Spinal cord (tissue), 9 donors: ENCODE measurements at regions not wholly inside any gene's neighbourhood (a gene's known extent, or its start where the extent isn't known, plus 50 kb on each side); places are given as distances from the start of the nearest gene placed in this dataset.

ENCODE experiments used
- DNase-seq, 6 donors: peaks; one replicate each; pipeline versions ENCODE4 v3.0.0 to v3.0.0-alpha.2; 2013 to 2015; ENCODE audit warnings: low spot score in 6 of 6, low read depth in 4 of 6
- H3K27ac ChIP-seq: one replicate; pipeline ENCODE4 v1.5.1; 2013; ENCODE audit warnings: low read depth, low read length, control low read depth
- H3K27me3 ChIP-seq: one replicate; pipeline ENCODE4 v1.6.1; 2013; ENCODE audit warnings: low read length; ENCODE audit not compliant: control insufficient read depth, insufficient read depth
- H3K36me3 ChIP-seq: one replicate; pipeline ENCODE4 v1.6.1; 2013; ENCODE audit warnings: low read length; ENCODE audit not compliant: control insufficient read depth, insufficient read depth
- H3K4me1 ChIP-seq: one replicate; pipeline ENCODE4 v1.6.1; 2013; ENCODE audit warnings: low read length; ENCODE audit not compliant: control insufficient read depth, insufficient read depth
- H3K4me3 ChIP-seq: one replicate; pipeline ENCODE4 v1.5.1; 2013; ENCODE audit warnings: low read depth, low read length, control low read depth
- H3K9me3 ChIP-seq: one replicate; pipeline ENCODE4 v1.6.1; 2013; ENCODE audit warnings: low read length; ENCODE audit not compliant: control insufficient read depth, insufficient read depth
- whole genome bisulfite sequencing: methylation state at CpG from one replicate; pipeline ENCODE4 v1.1.5; 2013; ENCODE audit warnings: missing lambda C conversion rate; ENCODE audit not compliant: insufficient coverage; 5-methylcytosine and 5-hydroxymethylcytosine counted together
- donor health status: healthy.

DNA sequence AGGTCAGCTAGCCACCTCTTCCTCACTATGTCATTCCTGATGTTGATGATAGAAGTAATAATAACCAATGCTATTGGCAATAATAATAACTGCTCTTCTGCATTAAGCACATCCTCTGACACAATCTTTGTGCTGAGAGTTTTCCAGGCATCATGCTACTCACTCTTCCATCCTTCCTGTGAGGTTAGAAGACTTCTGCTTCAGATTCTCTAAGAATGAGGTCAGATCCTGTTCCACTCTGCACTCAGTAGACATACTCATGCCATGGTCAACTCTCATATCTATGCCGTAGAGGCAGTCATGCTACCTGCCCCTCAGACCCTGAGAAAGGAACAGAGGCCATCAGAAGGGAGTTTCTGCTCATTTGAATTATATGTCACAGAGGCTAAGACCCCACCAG lies 98.1 kb upstream of the TOP1 start:
- no peak overlapping the region for H3K4me3 ChIP-seq
- no peak overlapping the region for H3K27ac ChIP-seq
- WGBS: 88% methylated on average over 1 of the region's 1 CpG
- H3K27me3 ChIP-seq: peaks cover 2% of the 10 kb centered on the region
- no peak for DNase-seq
- H3K4me1 ChIP-seq: no peaks in the 10 kb centered on the region
- no peaks in the 10 kb centered on the region for H3K9me3 ChIP-seq
- H3K36me3 ChIP-seq: no peaks in the 10 kb centered on the region

DNA sequence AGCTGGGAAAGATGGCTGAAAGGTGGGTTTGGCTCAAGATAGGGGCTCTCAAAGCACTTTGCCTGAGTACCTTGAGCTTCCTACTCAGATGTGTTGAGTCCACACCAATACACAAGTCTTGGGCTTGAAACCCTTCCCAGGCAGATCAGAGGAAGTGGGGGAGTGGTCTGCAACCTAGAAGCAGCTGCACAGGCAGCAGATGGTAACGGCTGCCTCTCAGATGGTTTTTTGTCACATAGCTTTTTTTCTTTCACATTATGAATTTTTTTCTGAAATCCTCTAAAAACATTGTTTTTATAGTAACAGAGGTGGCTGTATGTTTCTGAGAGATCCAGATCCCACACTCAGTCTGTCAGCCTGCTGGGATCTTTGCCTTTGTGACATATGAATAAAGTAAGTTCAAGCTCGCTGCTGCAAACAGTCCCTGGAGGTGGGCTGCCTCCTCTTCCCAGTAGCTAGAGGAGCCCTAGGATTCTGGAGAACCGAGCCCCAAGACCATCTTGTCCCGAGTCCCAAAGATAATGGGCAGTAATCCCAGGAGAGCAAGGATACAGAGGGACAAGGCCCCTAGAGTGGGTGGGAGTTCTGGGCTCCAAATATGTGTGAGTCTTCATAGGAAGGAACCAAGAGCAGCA lies 97.1 kb upstream of the TOP1 start:
- Histone ChIP-seq H3K27ac (no peak overlapping the region), H3K9me3 (no peaks in the 10 kb centered on the region), H3K36me3 (no peaks in the 10 kb centered on the region), H3K4me1 (no peaks in the 10 kb centered on the region), H3K4me3 (no peak overlapping the region), H3K27me3 (peaks cover 2% of the 10 kb centered on the region)
- peak in 2 of 6 donors; percentile 24 to 54 for DNase-seq
- 60% methylated on average over 1 of the region's 4 CpGs for WGBS

DNA sequence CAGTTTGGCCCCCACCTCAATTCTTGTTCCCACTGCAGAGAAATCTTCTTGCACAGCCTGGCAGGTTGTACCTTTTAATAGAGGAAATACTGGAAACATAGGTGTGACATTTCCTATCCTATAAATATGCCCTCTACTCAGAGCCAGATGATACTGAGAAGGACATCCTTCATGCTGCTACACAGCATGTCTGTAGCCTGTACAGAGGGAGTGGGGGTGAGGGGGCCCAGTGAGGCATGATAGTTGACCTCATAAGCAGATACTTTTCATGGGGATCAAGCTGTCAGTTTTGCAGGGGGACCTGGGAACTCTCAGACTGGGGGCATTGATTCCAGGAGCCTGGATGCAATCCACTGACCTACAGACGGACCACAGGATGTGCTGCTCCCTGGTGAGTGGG lies 96.2 kb upstream of the TOP1 start:
- Histone ChIP-seq H3K27ac (no peak overlapping the region), H3K4me3 (no peak overlapping the region), H3K27me3 (peaks cover 2% of the 10 kb centered on the region), H3K4me1 (no peaks in the 10 kb centered on the region), H3K9me3 (no peaks in the 10 kb centered on the region), H3K36me3 (no peaks in the 10 kb centered on the region)
- no peak for DNase-seq
- WGBS: no CpG with 5 or more reads among the region's 1 CpG

DNA sequence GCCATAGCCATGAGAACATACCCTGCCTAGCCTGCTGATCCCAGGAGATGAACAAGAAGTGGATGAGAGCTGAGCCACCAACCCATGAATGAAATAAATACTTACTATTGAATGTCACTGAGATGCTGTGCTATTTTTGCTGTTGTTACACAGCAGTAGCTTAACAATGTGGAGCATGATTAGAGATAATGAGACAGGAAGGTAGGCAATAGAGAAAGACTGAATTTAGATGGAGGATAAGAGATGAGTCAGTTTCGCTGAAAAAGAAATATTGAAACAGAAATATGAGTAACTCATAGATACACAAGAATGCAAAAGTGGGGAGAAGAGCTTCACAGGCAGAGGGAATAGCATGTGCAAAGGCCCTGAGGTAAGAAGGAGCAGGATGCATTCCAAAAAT lies 94.9 kb upstream of the TOP1 start:
- no peak overlapping the region for H3K4me3 ChIP-seq
- WGBS: no CpG with 5 or more reads among the region's 1 CpG

DNA sequence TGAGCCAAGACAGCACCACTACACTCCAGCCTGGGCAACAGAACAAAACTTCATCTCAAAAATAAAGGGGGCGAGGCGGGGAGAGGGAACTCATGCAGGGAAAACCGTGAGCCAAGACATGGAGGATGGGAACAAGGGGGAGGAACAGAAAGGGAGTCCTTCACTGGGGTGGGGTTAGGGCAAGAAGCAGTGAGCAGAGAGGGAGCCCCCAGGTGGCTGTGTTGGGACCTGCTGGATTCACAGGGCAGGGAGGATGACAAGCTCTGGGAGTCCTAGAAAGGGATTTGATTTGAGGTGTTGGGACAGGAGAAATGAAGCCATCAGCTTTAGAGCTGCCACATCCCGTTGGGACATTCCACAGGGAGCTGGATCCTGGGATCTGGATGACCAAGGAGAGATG lies 90.6 kb upstream of the TOP1 start:
- no peaks in the 10 kb centered on the region for H3K4me1 ChIP-seq
- no peaks in the 10 kb centered on the region for H3K36me3 ChIP-seq
- no peak for DNase-seq
- H3K9me3 ChIP-seq: no peaks in the 10 kb centered on the region
- no peak overlapping the region for H3K27ac ChIP-seq
- no peak overlapping the region for H3K4me3 ChIP-seq
- 82% methylated on average over 4 of the region's 4 CpGs for WGBS
- H3K27me3 ChIP-seq: no peaks in the 10 kb centered on the region

More for the DNA sequence above, 94.9 kb upstream of the TOP1 start:
- Histone ChIP-seq H3K27ac (no peak overlapping the region), H3K27me3 (no peaks in the 10 kb centered on the region), H3K9me3 (no peaks in the 10 kb centered on the region), H3K4me1 (no peaks in the 10 kb centered on the region), H3K36me3 (no peaks in the 10 kb centered on the region)
- DNase-seq: no peak

DNA sequence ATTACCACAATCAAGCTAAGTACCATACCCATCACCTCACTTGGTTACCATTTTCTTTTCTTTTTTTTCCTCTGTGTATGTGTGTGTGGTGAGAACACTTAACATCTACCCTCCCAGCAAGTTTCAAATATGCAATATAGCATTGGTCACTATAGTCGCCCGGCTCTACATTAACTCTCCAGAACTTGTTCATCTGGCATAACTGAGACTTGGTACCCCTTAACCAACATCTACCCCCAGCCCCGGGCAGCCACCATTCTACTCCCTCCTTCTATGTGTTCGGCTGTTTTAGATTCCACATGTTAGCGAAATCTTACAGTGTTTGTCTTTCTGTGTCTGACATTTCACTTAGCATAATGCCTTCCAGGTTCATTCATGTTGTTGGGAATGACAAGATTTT lies 89.0 kb upstream of the TOP1 start:
- Histone ChIP-seq H3K4me3 (no peak overlapping the region), H3K36me3 (no peaks in the 10 kb centered on the region), H3K27ac (no peak overlapping the region), H3K27me3 (peaks cover 2% of the 10 kb centered on the region), H3K4me1 (no peaks in the 10 kb centered on the region), H3K9me3 (no peaks in the 10 kb centered on the region)
- 87% methylated on average over 4 of the region's 5 CpGs for WGBS
- no peak for DNase-seq

DNA sequence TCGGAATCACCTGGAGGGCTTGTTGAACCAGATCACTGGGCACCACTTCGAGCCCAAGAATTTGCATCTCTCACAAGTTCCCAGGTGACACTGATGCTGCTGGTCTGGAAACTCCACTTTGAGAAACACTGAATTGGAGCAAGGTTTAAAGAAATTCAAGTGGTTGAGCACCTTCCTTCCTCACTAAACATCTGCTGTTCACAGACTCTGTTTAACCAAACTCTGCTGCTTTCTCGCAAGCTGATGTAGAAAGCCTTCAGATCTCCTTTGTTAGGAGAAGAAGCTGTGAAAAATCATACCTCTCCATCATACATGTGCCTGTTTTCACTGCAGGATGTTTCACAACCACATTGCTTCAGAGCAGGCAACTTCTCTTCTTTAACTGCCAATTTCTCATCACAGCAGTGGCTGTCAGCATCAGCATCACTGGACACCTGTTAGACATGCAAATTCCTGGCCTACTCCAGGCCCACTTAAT lies 87.5 kb upstream of the TOP1 start:
- no peaks in the 10 kb centered on the region for H3K36me3 ChIP-seq
- H3K27ac ChIP-seq: no peak overlapping the region
- H3K4me1 ChIP-seq: peaks cover 8% of the 10 kb centered on the region
- no peak overlapping the region for H3K4me3 ChIP-seq
- peaks cover 2% of the 10 kb centered on the region for H3K27me3 ChIP-seq
- peak in 1 of 6 donors; percentile 29 for DNase-seq
- no peaks in the 10 kb centered on the region for H3K9me3 ChIP-seq
- 76% methylated on average over 2 of the region's 3 CpGs for WGBS

DNA sequence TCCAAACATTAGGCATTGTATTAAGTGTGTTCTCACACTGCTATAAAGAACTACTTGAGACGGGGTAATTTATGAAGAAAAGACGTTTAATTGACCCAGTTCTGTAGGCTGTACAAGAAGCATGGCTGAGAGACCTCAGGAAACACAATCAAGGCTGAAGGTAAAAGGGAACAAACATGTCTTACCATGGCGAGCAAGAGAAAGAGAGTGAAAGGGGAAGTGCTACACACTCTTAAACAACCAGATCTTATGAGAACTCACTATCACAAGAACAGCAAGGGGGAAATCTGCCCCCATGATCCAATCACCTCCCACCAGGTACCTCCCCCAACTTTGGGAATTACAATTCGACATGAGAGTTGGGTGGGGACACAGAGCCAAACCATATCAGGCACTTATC lies 86.6 kb upstream of the TOP1 start:
- no peak for DNase-seq
- H3K9me3 ChIP-seq: no peaks in the 10 kb centered on the region
- H3K27me3 ChIP-seq: peaks cover 2% of the 10 kb centered on the region
- H3K27ac ChIP-seq: no peak overlapping the region
- WGBS: no CpG with 5 or more reads among the region's 4 CpGs
- no peaks in the 10 kb centered on the region for H3K36me3 ChIP-seq
- peaks cover 11% of the 10 kb centered on the region for H3K4me1 ChIP-seq
- H3K4me3 ChIP-seq: no peak overlapping the region

DNA sequence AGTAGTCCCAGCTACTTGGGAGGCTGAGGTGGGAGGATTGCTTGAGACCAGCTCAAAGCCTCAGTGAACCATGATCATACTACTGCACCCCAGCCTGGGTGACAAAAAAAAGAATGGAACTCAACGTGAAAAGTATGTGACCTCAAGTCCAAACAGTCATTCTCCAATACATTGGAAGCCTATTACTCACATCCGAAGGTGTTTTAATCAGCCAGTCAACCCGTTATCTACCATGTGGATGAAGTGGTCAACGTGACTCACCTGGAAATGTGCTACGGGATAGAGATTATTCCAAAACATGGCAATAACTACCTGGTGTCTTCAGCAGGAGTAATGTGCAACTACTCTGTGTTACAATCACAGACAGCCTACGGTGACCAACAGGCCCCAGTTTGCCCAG lies 85.8 kb upstream of the TOP1 start:
- Histone ChIP-seq H3K4me3 (no peak overlapping the region), H3K27me3 (peaks cover 2% of the 10 kb centered on the region), H3K27ac (no peak overlapping the region), H3K9me3 (no peaks in the 10 kb centered on the region), H3K36me3 (no peaks in the 10 kb centered on the region), H3K4me1 (peaks cover 11% of the 10 kb centered on the region)
- WGBS: 84% methylated on average over 6 of the region's 6 CpGs
- DNase-seq: no peak

DNA sequence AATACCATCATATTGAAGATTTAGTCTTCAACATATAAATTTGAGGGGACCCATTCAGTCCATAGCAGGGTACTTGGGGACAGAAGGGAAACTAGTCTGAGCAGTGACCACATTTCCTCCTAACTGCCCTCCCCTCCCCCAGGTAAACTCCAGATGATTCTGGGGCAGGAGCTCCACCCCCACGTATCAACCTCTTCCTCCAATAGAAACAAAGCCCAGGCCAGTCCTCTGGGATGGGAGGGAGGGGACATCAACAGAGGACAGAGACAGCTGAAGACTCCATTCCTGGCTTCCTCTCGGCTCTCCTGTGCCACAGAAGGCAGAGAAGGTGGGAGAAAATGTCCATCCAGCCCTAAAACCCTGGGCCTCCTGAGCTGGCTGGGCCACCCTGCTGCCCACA lies 85.0 kb upstream of the TOP1 start:
- WGBS: 73% methylated on average over 1 of the region's 2 CpGs
- no peaks in the 10 kb centered on the region for H3K9me3 ChIP-seq
- H3K36me3 ChIP-seq: no peaks in the 10 kb centered on the region
- peaks cover 2% of the 10 kb centered on the region for H3K27me3 ChIP-seq
- no peak overlapping the region for H3K27ac ChIP-seq
- no peak overlapping the region for H3K4me3 ChIP-seq
- H3K4me1 ChIP-seq: peaks cover 11% of the 10 kb centered on the region
- no peak for DNase-seq
